ENCODE measurements at regions not wholly inside any gene's neighbourhood (a gene's known extent, or its start where the extent isn't known, plus 50 kb on each side); places are given as distances from the start of the nearest gene placed in this dataset.

DNA sequence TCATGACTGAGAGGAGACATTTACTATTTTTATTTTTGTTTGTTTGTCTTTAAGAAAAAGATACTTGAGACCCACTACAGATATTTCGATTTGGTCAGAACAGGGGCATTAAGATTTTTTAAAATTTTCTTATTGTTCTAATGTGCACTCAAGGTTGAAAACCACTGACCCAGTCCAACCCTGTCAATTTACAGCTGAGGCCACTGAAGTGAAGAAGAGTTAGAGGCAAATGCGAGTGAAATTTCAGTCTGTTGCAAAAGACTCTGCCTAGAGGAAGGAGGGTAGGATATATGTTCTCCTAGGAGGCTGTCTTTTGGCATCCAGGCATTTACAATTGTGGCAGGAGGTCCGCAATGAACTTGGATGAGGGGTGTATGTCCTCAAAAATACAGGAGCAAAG is 396.3 kb downstream of the RPS24 start:
- no TSS peak for BruUV-seq (replicated peaks)
- Mint-ChIP-seq H3K4me3 (ENCODE audit: unreplicated experiment) (no peak overlapping the region), H3K27ac (ENCODE audit: low read depth, unreplicated experiment) (no peak overlapping the region), H3K9me3 (ENCODE audit: unreplicated experiment) (no peaks in the 10 kb centered on the region), H3K27me3 (ENCODE audit: insufficient read depth, unreplicated experiment) (peaks cover 62% of the 10 kb centered on the region), H3K4me1 (ENCODE audit: insufficient read depth, unreplicated experiment) (no peaks in the 10 kb centered on the region), H3K36me3 (ENCODE audit: insufficient read depth, unreplicated experiment) (no peaks in the 10 kb centered on the region)
- DNase-seq (ENCODE audit: unreplicated experiment): no peak
- intact Hi-C loops (cut with micrococcal nuclease): no loop called here
- POLR2A ChIA-PET: no interaction called here
- CTCF ChIA-PET: interaction anchor here (0.6 to 3.0 kb wide), 2 partner anchors 92 to 766 kb away, joined by 3 to 11 read pairs; no protein-coding TSS in a partner anchor
- TF ChIP-seq, protein P1, sequence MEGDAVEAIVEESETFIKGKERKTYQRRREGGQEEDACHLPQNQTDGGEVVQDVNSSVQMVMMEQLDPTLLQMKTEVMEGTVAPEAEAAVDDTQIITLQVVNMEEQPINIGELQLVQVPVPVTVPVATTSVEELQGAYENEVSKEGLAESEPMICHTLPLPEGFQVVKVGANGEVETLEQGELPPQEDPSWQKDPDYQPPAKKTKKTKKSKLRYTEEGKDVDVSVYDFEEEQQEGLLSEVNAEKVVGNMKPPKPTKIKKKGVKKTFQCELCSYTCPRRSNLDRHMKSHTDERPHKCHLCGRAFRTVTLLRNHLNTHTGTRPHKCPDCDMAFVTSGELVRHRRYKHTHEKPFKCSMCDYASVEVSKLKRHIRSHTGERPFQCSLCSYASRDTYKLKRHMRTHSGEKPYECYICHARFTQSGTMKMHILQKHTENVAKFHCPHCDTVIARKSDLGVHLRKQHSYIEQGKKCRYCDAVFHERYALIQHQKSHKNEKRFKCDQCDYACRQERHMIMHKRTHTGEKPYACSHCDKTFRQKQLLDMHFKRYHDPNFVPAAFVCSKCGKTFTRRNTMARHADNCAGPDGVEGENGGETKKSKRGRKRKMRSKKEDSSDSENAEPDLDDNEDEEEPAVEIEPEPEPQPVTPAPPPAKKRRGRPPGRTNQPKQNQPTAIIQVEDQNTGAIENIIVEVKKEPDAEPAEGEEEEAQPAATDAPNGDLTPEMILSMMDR (IDR thresholded peaks at IDR 0.05; ENCODE audit: unreplicated experiment): no peak

DNA sequence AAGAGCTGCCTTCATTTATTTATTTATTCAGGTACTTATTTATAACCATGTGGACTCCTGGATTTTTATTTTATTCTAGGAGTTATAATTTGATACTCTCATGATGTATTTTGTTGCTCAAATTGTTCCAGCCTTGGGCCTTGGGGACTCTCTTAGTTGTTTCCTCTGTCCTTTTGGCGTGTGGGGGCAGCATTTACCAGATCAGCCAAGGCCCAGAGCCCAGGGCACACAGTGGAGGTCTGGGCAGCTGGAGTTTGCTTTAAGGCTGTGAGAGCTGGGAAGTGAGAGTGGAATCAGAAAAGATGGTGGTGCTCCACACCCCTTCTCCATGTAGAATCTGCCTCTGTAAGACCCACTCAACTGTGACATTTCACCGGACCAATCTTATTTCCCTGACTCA is 398.9 kb downstream of the RPS24 start:
- H3K36me3 Mint-ChIP-seq (ENCODE audit: insufficient read depth, unreplicated experiment): no peaks in the 10 kb centered on the region
- H3K9me3 Mint-ChIP-seq (ENCODE audit: unreplicated experiment): no peaks in the 10 kb centered on the region
- DNase-seq (ENCODE audit: unreplicated experiment): no peak
- POLR2A ChIA-PET: interaction anchor here (1.3 kb wide), 1 partner anchor 17 kb away, joined by 4 read pairs; no protein-coding TSS in a partner anchor
- H3K27me3 Mint-ChIP-seq (ENCODE audit: insufficient read depth, unreplicated experiment): peaks cover 76% of the 10 kb centered on the region
- CTCF ChIA-PET: interaction anchor here (3.0 kb wide), 1 partner anchor 763 kb away, joined by 11 read pairs; no protein-coding TSS in a partner anchor
- H3K4me1 Mint-ChIP-seq (ENCODE audit: insufficient read depth, unreplicated experiment): no peaks in the 10 kb centered on the region
- no peak overlapping the region for H3K27ac Mint-ChIP-seq (ENCODE audit: low read depth, unreplicated experiment)
- no TSS peak for BruUV-seq (replicated peaks)
- H3K4me3 Mint-ChIP-seq (ENCODE audit: unreplicated experiment): no peak overlapping the region
- intact Hi-C loops (cut with micrococcal nuclease): no loop called here
- TF ChIP-seq, protein P1 (IDR thresholded peaks at IDR 0.05; ENCODE audit: unreplicated experiment): no peak

DNA sequence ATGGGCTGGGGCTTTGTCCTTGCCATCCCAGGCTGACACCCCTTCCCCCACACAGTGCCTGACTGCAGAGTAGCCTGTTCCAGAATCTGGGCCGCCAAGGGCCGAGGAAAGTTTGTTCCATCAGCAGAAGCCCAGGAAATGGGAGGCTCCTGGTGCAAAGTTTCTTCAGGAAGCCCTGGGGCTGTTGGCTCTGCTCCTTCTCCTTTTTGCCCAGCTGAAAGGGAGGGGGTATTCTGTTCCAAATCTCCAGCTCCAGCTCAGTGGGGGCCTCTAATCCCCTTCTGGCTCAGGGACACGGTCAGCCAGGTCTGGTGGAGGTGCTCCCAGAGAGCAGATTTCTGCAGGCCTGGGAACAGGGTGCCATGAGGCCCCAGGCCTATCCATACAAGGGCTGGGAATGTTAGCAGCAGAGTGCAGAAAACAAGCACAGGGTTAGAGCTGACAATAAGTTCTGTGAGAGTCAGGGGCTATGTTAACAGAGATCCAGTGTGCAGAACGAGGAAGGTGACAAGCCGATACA is 399.5 kb downstream of the RPS24 start:
- Mint-ChIP-seq H3K4me3 (ENCODE audit: unreplicated experiment) (no peak overlapping the region), H3K9me3 (ENCODE audit: unreplicated experiment) (no peaks in the 10 kb centered on the region), H3K27ac (ENCODE audit: low read depth, unreplicated experiment) (no peak overlapping the region), H3K4me1 (ENCODE audit: insufficient read depth, unreplicated experiment) (no peaks in the 10 kb centered on the region), H3K27me3 (ENCODE audit: insufficient read depth, unreplicated experiment) (peaks cover 76% of the 10 kb centered on the region), H3K36me3 (ENCODE audit: insufficient read depth, unreplicated experiment) (no peaks in the 10 kb centered on the region)
- intact Hi-C loops (cut with micrococcal nuclease): no loop called here
- no peak for DNase-seq (ENCODE audit: unreplicated experiment)
- POLR2A ChIA-PET: no interaction called here
- CTCF ChIA-PET: interaction anchor here (1.3 kb wide), 1 partner anchor 762 kb away, joined by 6 read pairs; no protein-coding TSS in a partner anchor
- no TSS peak for BruUV-seq (replicated peaks)
- TF ChIP-seq, protein P1 (IDR thresholded peaks at IDR 0.05; ENCODE audit: unreplicated experiment): no peak

DNA sequence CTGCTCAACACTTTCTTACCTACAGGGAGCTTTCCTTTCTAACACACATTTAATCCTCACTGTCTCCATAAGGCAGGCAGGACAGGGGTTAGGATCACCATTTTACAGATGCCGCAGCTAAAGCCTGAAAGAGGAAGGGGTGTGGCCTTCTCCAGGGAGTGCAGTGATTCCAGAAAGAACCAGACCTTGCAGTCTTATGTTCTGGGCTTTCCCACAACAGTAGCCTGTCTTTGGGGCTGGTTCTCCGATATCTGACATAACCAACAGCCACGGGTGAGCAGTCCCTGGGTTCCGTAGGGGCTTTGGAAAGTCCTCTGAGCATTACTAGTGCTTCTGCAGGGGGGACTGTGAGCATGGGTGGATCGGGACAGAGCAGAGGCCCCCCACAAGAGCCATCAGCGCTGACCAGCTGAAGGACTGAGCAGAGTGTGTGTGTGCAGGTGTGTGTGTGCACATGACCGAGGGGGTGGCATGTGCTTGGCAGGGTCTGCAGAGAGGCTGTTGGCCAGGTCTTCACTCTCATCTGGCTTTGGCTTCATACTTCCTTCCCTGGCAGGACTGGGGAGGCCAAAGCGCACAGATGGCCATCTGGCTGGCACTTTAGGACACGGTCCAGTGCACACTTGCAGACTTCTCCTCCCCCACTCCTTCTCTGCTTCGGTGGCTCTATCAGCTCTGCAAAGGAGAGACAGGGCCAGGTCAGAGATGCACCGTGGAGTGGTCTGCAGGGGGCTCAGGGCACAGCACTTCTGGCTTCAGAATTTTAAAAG is 400.3 kb downstream of the RPS24 start:
- POLR2A ChIA-PET: no interaction called here
- no TSS peak for BruUV-seq (replicated peaks)
- intact Hi-C loops (cut with micrococcal nuclease): no loop called here
- DNase-seq (ENCODE audit: unreplicated experiment): no peak
- H3K4me3 Mint-ChIP-seq (ENCODE audit: unreplicated experiment): no peak overlapping the region
- H3K36me3 Mint-ChIP-seq (ENCODE audit: insufficient read depth, unreplicated experiment): no peaks in the 10 kb centered on the region
- peaks cover 74% of the 10 kb centered on the region for H3K27me3 Mint-ChIP-seq (ENCODE audit: insufficient read depth, unreplicated experiment)
- no peak overlapping the region for H3K27ac Mint-ChIP-seq (ENCODE audit: low read depth, unreplicated experiment)
- CTCF ChIA-PET: interaction anchor here (1.3 kb wide), 1 partner anchor 761 kb away, joined by 6 read pairs; no protein-coding TSS in a partner anchor
- H3K9me3 Mint-ChIP-seq (ENCODE audit: unreplicated experiment): no peaks in the 10 kb centered on the region
- TF ChIP-seq, protein P1 (IDR thresholded peaks at IDR 0.05; ENCODE audit: unreplicated experiment): no peak
- H3K4me1 Mint-ChIP-seq (ENCODE audit: insufficient read depth, unreplicated experiment): no peaks in the 10 kb centered on the region

Measured in MCF 10A (cell line).